HG03521 (cell line): ENCODE measurements at regions not wholly inside any gene's neighbourhood (a gene's known extent, or its start where the extent isn't known, plus 50 kb on each side); places are given as distances from the start of the nearest gene placed in this dataset.
"Not testable (repeated sequence)": the region's sequence is repeated elsewhere in the genome, so short reads cannot be mapped to it uniquely, and the experiment has no call there.

Source experiments
- ATAC-seq: cut with Tn5 transposase; IDR thresholded peaks from one replicate; pipeline ENCODE4 v1.9.1; 2021; ENCODE audit warnings: mild to moderate bottlenecking, moderate library complexity; ENCODE audit not compliant: unreplicated experiment

GRCh38 chr5:89869346-89869745, 540.2 kb downstream of the CETN3 start:
- ATAC-seq = no peak

DNA sequence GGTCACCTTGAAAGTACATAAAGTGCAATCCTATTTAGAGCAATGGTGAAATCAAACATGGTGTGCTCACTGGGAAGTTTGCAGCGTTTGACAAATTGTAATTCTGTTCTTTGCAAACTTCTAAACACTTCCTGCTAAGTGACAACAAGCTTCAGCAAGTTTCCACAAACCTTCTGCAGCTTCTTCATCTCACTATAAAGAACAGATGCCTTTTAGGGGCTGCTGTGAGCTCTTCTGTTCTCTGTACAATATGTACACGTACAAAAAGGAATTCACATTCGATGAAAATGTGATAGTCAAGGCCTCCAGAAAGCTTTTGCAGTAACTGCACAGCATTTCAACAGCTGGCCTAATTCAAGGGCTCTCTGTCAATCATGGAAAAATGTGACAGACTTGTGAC, 543.1 kb downstream of the CETN3 start:
- no peak for ATAC-seq

DNA sequence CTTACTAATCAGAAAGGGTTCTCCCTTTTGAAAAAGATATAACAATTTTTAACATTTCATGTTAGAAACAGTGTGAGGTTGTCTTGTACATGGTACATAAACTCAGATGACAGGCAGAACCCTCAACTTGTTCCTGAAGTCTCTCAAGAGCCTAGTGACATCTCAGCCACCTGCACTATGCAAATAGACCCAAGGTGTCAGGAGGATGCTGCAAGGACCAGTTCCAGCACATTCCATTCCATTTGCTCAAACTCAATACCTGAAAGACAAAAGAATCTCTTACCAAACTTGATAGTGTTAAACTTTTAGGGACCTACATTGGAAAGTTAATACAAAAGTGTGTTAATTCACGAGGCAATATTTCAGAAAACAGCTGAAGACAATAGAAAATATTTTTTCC, 544.6 kb downstream of the CETN3 start:
- no peak for ATAC-seq

DNA sequence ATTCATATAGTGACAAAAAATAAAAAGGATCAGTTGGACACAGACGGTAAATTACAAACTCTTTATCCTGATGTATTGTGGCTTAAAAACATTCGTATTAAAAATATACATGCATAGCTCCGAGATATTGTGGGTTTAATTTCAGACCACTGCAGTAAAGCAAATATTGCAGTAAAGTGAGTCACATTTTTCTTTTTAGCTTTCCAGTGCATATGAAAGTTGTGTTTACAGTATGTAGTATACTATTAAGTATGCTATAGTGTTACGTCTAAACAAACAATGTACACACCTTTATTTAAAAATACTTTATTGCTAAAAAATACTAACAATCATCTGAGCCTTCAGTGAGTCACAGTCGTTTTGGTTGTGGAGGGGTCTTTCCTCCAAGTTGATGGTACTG, 551.8 kb downstream of the CETN3 start:
- no peak for ATAC-seq

- no peak for ATAC-seq
Observed at GRCh38 chr5:89855417-89855816, 554.1 kb downstream of the CETN3 start.

GRCh38 chr5:89851911-89852310, 557.6 kb downstream of the CETN3 start:
- ATAC-seq = no peak

DNA sequence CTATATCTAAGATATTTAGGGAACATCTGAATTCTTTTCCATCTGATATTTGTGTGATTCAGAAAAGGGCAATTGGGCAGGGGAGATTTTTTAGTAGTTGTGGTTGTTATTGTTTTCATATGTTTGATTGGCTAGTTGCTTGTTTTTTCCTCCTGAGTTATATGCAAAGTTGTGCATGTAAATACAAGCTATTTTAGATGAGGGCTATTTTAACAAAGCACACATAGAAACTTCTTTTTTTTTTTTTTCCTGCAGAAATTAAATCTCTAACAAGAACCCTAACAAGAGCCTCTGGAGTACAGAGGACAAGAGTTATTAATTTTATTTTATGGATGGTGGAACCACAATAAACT, 559.1 kb downstream of the CETN3 start:
- ATAC-seq = no peak

- ATAC-seq = no peak
Observed at GRCh38 chr5:89849830-89850512, 559.6 kb downstream of the CETN3 start.

DNA sequence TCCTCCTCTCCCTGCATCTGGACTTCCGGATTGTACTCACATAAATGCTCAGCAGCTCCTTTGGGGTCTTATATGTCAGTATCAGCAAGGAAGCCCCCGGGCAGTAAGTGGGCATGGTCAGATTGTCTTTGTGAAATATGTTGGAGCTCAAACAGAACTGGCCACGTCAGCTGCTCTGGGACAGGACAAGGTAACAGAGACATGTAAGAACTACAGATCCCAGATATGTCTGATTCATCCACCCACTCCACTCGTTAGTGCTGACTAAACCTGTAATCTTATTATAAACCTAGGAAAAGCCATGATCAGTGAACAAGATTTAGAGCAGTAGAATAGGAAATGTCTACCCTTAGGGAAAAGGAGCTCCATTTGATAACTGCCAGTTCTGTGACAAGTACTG, 561.8 kb downstream of the CETN3 start:
- no peak for ATAC-seq

DNA sequence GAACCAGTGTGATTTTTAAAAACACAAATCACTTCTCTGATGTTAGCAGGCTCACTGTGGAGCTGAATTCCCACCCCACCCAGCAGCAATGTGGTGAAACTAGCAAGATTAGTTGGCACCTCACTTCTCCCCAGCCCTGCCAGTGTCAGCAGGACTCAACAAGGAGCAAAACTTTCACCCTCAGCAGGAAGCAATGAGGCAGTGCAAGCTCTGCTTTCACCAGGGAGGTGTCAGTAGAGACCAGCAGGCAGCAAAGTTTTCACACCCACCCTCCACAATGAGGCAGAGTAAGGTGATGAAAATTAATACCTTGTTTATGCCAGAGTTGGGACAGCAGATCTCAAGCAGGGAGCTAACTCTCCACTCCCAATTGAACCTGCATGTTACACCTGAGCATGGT, 565.0 kb downstream of the CETN3 start:
- ATAC-seq = no peak

- no peak for ATAC-seq
Observed at GRCh38 chr5:89842531-89842930, 567.0 kb downstream of the CETN3 start.

GRCh38 chr5:89840906-89841305, 568.6 kb downstream of the CETN3 start:
- ATAC-seq = no peak

DNA sequence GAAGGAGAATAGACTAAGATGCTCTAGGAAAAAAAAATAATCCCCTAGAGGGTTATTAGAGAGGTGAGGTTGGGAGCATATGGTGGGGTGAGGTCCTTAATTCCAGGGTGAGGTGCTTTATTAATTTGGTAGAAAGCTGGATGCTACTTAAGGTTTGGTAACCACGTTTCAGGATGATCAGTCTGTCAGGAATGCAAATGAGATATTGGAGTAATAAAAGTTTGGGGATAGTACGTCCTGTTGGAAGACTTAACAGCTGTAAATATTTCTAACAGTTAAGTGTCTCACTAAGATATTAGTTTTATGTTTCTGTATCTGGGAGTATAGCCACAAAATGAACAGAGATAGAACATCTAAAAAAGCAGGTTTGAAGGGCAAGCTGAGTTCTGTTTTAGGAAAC, 578.9 kb downstream of the CETN3 start:
- ATAC-seq = no peak

GRCh38 chr5:89827960-89828359, 581.6 kb downstream of the CETN3 start:
- no peak for ATAC-seq

GRCh38 chr5:89827359-89827758, 582.2 kb downstream of the CETN3 start:
- no peak for ATAC-seq

DNA sequence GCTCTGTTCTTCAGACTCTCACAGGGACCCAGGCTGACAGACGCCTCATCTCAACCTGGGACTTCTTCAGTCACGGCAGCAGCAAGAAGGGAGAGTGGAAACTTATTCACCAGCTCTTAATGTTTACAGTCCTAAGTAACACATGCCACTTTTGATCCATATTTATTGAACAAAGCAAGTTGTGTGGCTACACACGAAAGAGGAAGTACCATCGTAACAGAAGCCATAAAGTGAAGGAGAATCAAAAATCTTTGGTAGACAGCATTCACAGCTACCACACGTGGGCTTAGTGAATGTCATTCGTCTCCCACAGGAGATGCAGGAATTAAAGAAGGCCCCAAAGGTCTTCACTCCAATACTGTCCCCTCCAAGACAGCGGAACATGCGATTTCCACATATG, 582.6 kb downstream of the CETN3 start:
- ATAC-seq = no peak

DNA sequence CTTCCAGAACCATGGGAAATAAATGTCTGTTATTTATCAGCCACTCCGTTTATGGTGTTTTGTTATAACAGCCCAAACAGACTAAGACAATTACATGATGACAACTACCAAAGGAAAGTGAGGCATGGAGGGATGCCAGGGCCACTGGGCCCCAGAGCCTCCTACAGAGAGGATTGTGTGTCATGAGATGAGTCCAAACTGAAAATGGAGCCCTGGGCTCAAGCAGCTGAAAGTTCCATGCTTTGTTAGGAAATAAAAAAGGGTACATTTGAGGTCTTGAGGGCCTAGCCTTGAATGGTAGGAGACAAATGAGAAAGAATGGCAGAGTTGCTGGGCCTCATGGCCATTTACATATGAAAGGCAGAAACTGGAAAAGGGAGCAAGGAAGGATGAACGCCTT, 586.5 kb downstream of the CETN3 start:
- no peak for ATAC-seq

- no peak for ATAC-seq
Observed at GRCh38 chr5:89817841-89818240, 591.7 kb downstream of the CETN3 start.

GRCh38 chr5:89816038-89816437, 593.5 kb downstream of the CETN3 start:
- no peak for ATAC-seq

- not testable (repeated sequence) for ATAC-seq
Observed at GRCh38 chr5:89800735-89801134, 608.8 kb downstream of the CETN3 start.

- ATAC-seq = not testable (repeated sequence)
Observed at GRCh38 chr5:89794504-89794903, 615.1 kb downstream of the CETN3 start.

- not testable (repeated sequence) for ATAC-seq
Observed at GRCh38 chr5:89779734-89780133, 629.8 kb downstream of the CETN3 start.

DNA sequence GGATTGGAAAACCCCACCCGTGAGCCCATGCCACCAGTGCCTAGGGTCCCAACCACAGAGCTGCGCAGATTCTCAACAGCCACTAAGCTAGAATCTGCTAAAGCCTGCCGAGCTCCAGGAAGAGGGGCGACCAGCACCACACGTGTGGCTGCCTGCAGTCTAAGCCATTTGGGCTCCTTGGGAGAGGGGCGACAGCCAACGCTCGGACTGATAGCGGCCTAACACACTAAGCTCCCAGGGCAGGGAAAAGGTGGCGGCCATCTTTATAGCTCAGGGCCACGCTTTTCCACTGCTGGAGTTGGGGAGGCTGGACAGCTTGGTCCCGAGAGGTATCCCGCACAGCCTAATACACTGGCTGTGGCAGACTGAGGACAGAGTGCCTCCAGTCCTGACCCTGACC, 631.8 kb downstream of the CETN3 start:
- no peak for ATAC-seq
